SKM-1 (cell line): ENCODE measurements at regions not wholly inside any gene's neighbourhood (a gene's known extent, or its start where the extent isn't known, plus 50 kb on each side); places are given as distances from the start of the nearest gene placed in this dataset.
"Not testable (repeated sequence)": the region's sequence is repeated elsewhere in the genome, so short reads cannot be mapped to it uniquely, and the experiment has no call there.

Experiments
- DNase-seq: peaks from one replicate; lab custom pipeline; 2025; ENCODE audit not compliant: unreplicated experiment; lab: John Stamatoyannopoulos, UW

- no peak for DNase-seq
Measured at GRCh38 chr3:137582484-137582883, 181.6 kb upstream of the SOX14 start.

GRCh38 chr3:137583256-137583655, 180.9 kb upstream of the SOX14 start:
- no peak for DNase-seq

DNA sequence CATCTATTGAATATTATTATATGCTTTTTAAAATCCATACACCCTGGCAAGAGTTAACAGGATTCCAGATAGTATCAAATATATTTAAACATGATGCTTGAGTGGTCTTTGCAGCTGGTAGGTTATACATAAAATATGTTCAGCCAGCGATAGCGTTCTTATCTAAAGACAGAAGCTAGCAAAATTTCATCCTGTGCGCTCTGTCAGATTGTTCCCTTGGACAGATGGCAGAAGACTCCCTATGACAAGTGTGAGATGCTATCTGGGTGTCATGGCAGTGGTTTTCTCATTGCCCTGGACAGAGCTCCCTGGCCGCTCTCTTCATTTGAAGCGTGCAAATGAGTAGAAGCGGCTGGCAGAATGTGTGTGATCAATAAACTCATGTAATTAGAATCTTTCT, 175.2 kb upstream of the SOX14 start:
- DNase-seq: no peak

GRCh38 chr3:137595415-137595814, 168.7 kb upstream of the SOX14 start:
- DNase-seq: not testable (repeated sequence)

GRCh38 chr3:137610723-137611122, 153.4 kb upstream of the SOX14 start:
- no peak for DNase-seq

- DNase-seq: no peak
Measured at GRCh38 chr3:137612291-137612690, 151.8 kb upstream of the SOX14 start.

- no peak for DNase-seq
Measured at GRCh38 chr3:137615659-137616418, 148.3 kb upstream of the SOX14 start.

- no peak for DNase-seq
Measured at GRCh38 chr3:137641879-137642704, 122.0 kb upstream of the SOX14 start.

DNA sequence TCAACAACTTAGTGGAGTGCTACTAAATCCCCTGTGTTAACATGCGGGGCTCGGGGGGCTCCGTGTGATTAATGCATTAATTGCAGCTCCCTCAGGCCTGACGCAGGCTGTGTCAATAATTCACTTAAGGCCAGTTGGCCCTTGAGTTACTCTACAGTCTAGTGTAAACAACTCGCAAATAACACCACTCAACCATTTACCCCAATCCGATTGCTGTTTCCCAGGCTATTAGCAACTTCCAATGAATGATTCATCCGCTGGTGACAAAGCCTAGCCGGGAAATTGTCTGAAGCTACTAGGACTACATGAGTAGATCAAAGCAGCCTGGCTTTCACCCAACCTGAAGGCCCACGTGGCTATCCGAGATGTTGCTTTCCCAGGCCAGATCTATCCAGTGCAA, 121.3 kb upstream of the SOX14 start:
- no peak for DNase-seq

DNA sequence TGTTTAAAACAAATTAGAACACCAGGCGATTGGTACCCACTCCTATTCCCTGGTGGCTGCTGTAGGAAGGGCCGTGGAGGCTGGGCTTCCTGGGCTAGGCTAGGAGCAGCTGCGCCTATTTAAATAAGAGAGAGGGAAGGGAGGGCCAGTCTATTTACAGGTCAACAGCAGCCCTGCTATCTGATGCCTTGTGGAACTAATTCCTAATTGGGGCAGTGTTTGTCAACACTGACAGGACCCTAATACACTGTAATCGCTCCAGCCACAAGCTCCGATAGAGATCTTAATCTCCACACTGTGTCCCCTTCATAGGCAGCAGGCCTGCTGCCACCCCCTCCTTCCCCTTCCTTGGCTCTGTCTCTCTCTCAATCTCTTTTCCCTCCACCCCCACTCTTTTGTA, 116.9 kb upstream of the SOX14 start:
- DNase-seq: no peak

DNA sequence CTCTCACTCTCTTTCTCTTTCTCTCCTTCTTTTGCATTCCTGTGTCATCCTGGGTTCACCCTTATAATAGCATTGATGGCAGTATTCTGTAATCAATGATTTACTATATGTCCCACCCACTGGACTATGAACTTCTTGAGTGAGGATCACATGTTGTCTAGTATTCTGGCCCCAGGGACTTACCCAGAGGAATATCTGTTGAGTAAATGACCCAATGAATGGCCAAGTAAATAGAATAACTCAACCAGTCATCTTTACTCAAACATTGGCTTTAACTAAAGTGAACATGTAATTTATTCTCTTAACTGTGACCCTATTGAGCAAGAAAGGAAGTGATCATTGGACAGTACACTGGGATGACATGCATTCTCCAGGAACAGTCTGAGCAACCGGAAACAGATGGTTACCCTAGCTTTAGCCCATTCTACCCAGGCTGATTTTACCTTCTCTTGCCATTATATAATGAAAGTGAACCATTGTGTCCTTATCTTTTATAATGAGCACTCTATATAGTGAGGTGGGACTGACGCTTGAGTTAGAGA, 94.5 kb upstream of the SOX14 start:
- no peak for DNase-seq

DNA sequence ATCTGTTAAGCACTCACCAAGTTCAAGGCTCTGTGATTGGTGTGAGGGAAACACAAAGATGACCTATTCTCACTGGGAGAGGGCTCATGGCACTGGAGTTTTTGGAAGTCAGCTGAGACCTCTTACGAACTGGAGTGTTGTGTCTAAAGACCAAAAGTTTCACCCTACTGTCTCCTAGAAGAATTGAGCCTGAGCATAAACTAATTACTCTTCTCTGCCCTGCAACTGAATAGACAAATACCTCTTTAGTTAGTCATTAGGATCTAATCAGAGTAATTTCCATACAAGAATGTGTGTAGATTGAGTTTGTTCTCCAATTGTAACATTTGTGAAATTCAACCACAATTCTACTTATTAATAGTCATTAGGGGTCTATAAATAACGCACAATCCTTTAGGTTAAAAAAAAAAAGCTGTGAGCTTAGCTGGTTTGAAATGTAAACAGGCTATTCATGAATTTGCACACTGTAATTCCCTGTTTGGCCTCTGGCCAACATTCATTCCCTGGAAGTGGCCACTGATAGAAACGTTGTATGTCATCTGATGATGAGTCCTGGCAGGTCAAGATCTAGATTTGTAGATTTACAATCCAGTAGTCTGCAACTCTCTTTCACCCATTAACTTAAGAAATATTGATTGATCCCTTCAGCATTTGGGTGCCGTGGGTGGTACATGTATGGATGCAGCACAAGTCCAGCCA, 76.8 kb upstream of the SOX14 start:
- DNase-seq: no peak

DNA sequence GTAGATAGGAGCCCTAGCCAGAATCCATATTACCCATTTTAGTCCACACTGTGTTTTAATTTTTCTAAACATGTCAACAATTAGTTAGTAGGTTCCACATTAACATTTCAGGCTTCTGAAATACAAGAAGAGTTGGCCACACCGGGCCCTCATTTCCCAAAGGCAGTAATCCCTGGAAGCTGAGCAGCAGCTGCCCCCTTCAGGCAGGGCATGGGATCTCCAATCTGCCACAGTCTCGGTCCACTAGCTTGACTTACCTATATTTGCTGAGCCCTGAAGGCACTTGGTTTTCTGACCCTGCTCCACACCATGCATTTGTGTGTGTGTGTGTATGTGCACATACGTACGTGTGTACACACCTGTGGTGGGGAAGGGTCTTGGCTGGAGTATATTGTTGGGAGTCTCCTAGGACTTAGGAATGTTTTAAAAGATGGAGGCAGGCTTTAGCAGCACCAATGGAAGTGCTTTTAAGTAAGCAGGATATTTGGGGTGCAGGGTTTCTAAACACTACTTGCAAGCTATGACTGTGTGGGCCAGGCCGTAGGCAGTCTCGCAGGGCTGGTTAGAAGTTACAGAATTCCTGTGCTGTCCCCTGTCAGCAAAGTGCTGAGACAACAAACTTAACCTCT, 71.2 kb upstream of the SOX14 start:
- DNase-seq: no peak

- DNase-seq: no peak
Measured at GRCh38 chr3:137693791-137694190, 70.3 kb upstream of the SOX14 start.

- no peak for DNase-seq
Measured at GRCh38 chr3:137694836-137695235, 69.3 kb upstream of the SOX14 start.

GRCh38 chr3:137695351-137695750, 68.8 kb upstream of the SOX14 start:
- DNase-seq: no peak

- DNase-seq: no peak
Measured at GRCh38 chr3:137709011-137709601, 55.0 kb upstream of the SOX14 start.

- not testable (repeated sequence) for DNase-seq
Measured at GRCh38 chr3:137713965-137714364, 50.1 kb upstream of the SOX14 start.
